SIG-M5 (cell line): ENCODE measurements at regions not wholly inside any gene's neighbourhood (a gene's known extent, or its start where the extent isn't known, plus 50 kb on each side); places are given as distances from the start of the nearest gene placed in this dataset.

ENCODE experiments used
- DNase-seq: peaks from one replicate; lab custom pipeline; 2025; lab: John Stamatoyannopoulos, UW

- DNase-seq, result no peak
Measured at GRCh38 chr18:70994116-70994515, 705.3 kb downstream of the SOCS6 start.

- DNase-seq, result no peak
Measured at GRCh38 chr18:70991577-70991976, 702.7 kb downstream of the SOCS6 start.

DNA sequence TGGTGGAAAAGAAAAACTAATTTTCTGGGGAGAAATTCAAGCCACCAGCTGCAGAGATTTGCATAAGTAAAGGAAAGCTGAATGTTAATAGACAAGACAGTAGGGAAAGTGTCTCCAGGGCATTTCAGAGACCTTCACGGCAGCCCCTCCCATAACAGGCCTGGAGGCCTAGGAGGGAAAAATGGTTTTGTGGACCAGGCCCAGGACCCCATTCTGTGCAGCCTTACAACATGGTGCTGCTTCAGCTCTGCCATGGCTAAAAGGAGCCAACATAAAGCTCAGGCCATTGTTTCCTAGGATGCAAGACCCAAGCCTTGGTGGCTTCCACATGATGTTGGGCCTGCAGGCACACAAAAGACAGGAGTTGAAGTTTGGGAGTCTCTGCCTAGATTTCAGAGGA lies 697.1 kb downstream of the SOCS6 start:
- no peak for DNase-seq

DNA sequence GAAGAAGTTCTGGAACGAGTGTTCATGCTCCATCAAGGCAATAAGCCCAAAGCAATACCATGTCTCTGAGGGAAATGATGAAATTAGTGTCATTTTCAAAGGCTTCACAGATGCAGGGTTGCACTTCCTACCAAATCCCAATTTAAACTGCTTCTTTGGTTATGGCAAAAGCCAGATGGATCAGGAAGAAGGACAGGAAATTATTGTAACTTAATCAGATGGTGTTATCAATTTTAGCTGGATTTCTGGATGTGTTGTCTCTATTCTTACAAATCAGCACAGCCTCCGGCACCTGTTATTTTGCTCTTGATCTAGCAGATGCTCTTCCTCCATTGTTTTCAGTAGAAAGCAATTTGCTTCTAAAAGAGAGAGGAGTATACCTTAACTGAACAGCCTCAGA lies 693.4 kb downstream of the SOCS6 start:
- no peak for DNase-seq

- DNase-seq, result no peak
Measured at GRCh38 chr18:70981400-70982140, 692.7 kb downstream of the SOCS6 start.

DNA sequence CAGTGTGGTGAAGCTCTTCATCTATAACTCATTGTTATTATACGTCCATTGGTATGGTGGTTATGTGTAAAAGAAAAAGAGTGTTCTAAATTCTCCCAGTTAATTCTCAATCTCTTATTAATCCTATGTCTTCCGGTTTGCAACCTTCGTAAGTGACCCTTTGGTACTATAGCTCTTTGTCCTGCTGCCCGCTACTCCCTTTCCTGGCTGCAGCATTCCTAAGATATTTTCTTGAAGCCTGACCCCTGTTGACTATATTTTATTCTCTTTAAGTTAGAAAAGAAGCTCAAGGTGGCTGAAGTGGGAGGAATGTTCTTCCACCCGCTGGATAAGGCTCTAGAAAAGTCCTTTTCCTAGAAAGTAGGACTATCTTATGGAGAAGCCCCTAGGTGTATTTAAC lies 684.8 kb downstream of the SOCS6 start:
- DNase-seq, result no peak

DNA sequence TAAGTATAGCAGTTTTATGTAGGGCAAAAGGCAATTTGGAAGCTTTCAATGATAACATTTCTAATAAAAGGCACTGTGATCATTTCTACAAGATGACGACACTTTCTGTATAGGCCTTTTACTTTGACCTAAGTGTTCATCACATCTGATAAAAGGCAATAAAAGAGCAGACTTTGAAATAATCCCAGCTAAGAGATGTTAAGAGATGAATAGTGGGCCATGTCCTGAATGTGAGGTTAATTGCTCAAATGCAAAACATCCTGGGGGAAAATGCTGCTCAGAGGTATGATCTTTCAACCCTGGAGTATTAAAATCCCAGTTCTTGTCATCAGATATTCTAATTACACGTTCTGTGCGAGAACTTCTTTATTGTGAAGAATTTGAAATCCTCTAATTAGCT lies 677.6 kb downstream of the SOCS6 start:
- DNase-seq, result no peak

DNA sequence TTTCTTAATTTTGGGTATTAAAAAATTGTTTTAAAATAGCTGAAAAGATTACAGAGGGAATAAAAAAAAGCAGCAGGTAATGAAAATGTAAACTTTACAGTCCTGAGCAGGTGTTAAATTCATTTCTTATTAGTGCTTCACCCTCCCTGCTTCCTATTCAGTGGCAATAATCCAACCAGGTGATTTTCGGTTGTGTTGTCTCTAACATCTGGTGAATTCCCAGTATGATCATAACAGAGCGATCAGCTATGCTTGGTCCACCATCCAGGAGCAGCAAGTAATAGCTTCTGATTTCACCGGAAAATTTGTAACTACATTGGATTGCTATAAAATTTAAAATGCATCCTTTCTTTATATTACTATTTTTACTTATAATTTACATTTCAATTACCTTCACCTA lies 673.1 kb downstream of the SOCS6 start:
- DNase-seq, result no peak

DNA sequence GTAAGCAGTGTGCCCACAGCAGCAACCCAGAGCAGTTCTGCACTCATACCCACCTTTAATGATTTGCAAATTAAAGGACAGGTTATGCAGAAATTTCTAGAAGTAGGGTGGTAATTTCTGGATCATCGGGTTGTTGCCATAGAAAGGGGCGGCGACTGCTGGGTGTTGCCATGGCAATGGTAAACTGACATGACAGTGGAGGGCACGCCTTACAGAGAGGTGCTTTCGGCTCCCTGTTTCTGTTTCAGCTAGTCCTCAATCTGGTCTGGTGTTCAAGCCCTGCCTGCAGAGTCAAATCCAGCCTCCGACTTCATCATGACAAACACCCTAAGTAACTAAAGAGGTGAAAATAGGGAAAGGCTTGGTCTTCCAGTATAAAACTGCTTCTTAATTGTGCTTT lies 667.7 kb downstream of the SOCS6 start:
- no peak for DNase-seq

- no peak for DNase-seq
Measured at GRCh38 chr18:70936160-70936559, 647.3 kb downstream of the SOCS6 start.

- no peak for DNase-seq
Measured at GRCh38 chr18:70931942-70932814, 643.3 kb downstream of the SOCS6 start.

DNA sequence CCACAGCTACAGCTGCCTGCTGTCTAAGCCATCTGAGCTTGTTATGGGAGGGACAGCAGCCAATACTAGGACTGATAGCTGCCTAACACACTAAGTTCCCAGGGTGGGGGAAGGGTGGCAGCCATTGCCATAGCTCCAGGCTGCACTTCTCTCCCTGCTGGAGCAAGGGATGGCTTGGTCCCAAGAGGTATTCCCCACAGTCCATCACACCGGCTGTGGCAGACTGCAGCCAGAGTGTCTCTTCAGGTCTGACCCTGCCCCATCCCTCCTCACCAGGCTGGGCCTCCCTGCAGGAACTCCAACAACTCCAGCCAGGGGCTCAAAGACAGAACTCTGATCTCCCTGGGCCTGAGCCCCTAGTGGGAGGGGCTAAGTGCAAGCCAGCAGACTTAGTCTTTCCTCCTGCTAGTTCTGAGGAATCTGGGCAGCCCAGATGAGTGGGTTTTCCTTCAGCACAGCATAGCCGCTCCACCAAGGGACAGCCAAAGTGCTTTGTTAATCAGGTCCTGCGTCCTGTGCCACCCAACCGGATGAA lies 632.1 kb downstream of the SOCS6 start:
- no peak for DNase-seq

DNA sequence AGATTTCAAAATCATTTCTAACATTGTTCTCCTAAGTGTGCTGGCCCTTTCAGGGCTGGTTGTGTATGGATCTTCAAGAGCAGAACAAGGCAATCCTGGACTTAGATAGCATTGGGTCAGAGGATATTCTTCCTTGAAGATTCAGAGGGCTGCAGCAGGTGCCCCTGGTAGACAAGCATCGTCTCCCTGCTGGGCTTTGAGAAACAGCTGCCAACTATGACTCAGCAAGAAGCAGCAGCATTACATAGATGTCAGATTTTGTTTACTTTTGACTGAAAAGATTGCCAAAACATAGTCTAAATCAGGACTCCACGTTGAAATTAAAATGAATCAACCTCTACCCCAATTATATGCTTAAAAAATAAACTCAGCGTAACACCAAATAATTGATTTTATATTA lies 618.8 kb downstream of the SOCS6 start:
- no peak for DNase-seq

DNA sequence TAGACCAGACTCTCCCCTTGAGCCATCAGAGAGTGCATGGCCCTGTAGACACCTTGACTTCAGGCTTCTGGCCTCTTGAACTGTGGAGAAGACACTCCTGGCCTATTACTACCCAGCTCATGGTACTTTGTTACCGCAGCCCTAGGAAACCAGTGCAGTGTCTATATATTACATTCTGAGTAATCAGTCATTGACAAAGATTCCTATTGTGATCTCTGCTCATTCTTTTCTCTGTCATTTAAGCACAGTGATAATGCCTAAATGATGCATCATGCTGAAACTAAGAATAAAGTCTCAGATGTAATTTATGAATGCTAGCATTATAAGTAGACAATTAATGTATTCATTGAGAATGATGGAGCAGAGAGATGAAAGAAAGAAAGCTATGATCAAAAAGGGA lies 603.5 kb downstream of the SOCS6 start:
- DNase-seq, result no peak

DNA sequence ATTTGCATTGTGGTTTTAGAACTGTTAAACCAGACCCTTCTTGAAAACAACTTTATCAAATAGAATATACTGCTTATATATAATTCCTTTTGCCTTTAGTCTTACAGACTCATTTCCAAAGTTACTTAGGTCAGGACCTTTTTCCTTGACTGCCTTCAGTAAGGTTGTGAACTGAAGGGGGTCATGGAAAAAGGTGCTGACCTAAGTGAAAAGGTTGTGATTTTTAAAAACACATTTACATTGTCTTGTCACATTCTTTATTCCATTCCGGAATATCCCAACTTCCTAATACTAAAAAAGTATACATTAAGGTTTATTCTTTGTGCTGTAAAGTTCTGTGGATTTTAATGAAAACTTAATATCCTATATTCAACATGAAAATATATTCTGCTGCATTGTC lies 581.4 kb downstream of the SOCS6 start:
- no peak for DNase-seq

GRCh38 chr18:70848329-70848728 lies 559.5 kb downstream of the SOCS6 start:
- no peak for DNase-seq

- no peak for DNase-seq
Measured at GRCh38 chr18:70840649-70841048, 551.8 kb downstream of the SOCS6 start.

GRCh38 chr18:70827632-70828031 lies 538.8 kb downstream of the SOCS6 start:
- DNase-seq, result no peak

- DNase-seq, result no peak
Measured at GRCh38 chr18:70826571-70826970, 537.7 kb downstream of the SOCS6 start.

- DNase-seq, result no peak
Measured at GRCh38 chr18:70822691-70823090, 533.8 kb downstream of the SOCS6 start.

GRCh38 chr18:70822117-70822516 lies 533.3 kb downstream of the SOCS6 start:
- DNase-seq, result no peak

DNA sequence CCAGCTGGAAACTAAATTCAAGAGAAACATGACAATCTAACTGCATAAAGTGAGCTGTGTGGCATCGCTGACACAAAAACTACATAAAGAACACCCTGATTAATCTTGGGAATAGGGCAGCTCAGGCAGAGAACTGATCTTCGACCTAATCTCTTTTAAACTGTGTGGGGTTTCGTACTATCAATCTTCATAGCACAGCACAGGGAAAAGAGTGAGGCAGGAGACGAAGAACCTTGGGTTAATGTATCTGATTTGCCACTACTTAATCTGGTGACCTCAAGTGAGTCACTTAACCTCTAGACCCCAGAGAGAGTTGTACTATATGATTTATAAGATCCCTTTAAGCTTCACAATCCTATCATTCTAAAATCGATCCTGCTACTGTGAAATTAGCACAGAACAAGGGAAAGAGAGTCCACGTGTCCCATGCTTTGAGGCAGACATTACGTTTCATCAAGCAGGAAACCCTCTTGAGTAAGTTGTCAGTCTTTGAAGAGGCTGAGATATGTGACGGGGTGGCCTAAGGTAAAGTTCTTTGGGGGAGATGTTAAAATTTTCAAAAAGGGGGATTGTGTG lies 519.7 kb downstream of the SOCS6 start:
- DNase-seq, result no peak
